Neural crest cell (in vitro differentiated cells): ENCODE measurements at regions not wholly inside any gene's neighbourhood (a gene's known extent, or its start where the extent isn't known, plus 50 kb on each side); places are given as distances from the start of the nearest gene placed in this dataset.

Source experiments
- DNase-seq: peaks from one replicate; pipeline ENCODE4 v3.0.0; 2021; ENCODE audit warnings: low read depth, mixed read lengths, low spot score
- H3K27ac Mint-ChIP-seq: one replicate; pipeline ENCODE4 v1.8.0; 2021; ENCODE audit warnings: mild to moderate bottlenecking, mixed read lengths; ENCODE audit not compliant: unreplicated experiment
- H3K27me3 Mint-ChIP-seq: 2 replicates; pipeline ENCODE4 v1.8.0; 2021; ENCODE audit warnings: low read depth, mild to moderate bottlenecking, mixed read lengths
- H3K36me3 Mint-ChIP-seq: 2 replicates; pipeline ENCODE4 v1.8.0; 2021; ENCODE audit warnings: low read depth, mild to moderate bottlenecking, mixed read lengths
- H3K4me1 Mint-ChIP-seq: 2 replicates; pipeline ENCODE4 v1.8.0; 2021; ENCODE audit warnings: mixed read lengths
- H3K4me3 Mint-ChIP-seq: one replicate; pipeline ENCODE4 v1.8.0; 2021; ENCODE audit warnings: mild to moderate bottlenecking, mixed read lengths
- H3K9me3 Mint-ChIP-seq: 2 replicates; pipeline ENCODE4 v1.8.0; 2021; ENCODE audit warnings: mixed read lengths
- CTCF ChIP-seq: fragments of 200-600 bp; sonication (generic); conservative IDR thresholded peaks from 2 replicates; pipeline ENCODE4 v1.5.0; 2021; ENCODE audit warnings: antibody characterized with exemption, mild to moderate bottlenecking

GRCh38 chr17:5687646-5688045, 103.3 kb upstream of the NLRP1 start:
- TF ChIP-seq CTCF, result no peak
- no peak for DNase-seq
- H3K36me3 Mint-ChIP-seq, result no peaks in the 10 kb centered on the region
- H3K4me1 Mint-ChIP-seq, result peaks cover 4% of the 10 kb centered on the region
- H3K27me3 Mint-ChIP-seq, result no peaks in the 10 kb centered on the region
- H3K9me3 Mint-ChIP-seq, result peaks cover 5% of the 10 kb centered on the region
- no peak overlapping the region for H3K27ac Mint-ChIP-seq
- H3K4me3 Mint-ChIP-seq, result no peak overlapping the region

DNA sequence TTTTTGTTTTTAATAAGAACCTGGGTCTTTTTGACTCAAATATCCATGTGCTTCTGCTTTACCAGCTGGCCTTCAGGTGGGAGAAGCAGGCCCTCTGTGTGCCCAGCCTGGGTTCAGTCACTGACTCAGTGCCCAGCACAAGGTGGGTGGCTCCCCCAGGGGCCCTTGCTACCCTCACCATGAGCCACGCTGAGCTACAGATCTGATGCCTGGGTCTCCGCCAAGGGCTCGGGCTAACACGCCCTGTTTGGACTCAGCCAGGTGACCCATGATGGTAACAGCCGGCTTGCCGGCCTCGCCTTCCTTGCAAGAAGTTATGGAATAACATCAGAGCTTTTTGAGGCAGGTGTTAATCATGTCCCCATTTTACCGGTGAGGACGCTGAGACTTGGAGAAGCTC, 109.5 kb upstream of the NLRP1 start:
- no peak for DNase-seq
- Mint-ChIP-seq H3K27ac (no peak overlapping the region), H3K9me3 (peaks cover 3% of the 10 kb centered on the region), H3K4me3 (no peak overlapping the region), H3K4me1 (peaks cover 3% of the 10 kb centered on the region), H3K36me3 (no peaks in the 10 kb centered on the region), H3K27me3 (peaks cover 3% of the 10 kb centered on the region)
- no peak for TF ChIP-seq CTCF

GRCh38 chr17:5694551-5694950, 110.2 kb upstream of the NLRP1 start:
- Mint-ChIP-seq H3K4me3 (no peak overlapping the region), H3K27ac (no peak overlapping the region), H3K36me3 (no peaks in the 10 kb centered on the region), H3K9me3 (peaks cover 6% of the 10 kb centered on the region), H3K4me1 (peaks cover 3% of the 10 kb centered on the region), H3K27me3 (peaks cover 6% of the 10 kb centered on the region)
- DNase-seq, result no peak
- TF ChIP-seq CTCF, result no peak

DNA sequence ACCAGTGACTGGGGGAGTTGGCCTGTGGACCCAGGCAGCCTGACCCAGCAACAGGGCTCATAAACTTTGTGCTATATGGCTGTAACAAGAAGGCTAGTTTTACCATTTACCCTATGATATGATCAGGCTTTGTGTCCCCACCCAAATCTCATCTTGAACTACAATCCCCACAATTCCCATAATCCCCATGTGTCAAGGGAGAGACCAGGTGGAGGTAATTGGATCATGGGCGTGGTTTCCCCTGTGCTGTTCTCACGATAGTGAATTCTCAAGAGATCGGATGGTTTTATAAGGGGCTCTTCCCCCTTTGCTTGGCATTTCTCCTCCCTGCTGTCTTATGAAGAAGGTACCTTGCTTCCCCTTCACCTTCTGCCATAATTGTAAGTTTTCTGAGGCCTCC, 111.2 kb upstream of the NLRP1 start:
- DNase-seq, result no peak
- TF ChIP-seq CTCF, result no peak
- H3K27ac Mint-ChIP-seq, result no peak overlapping the region
- H3K9me3 Mint-ChIP-seq, result peaks cover 6% of the 10 kb centered on the region
- peaks cover 10% of the 10 kb centered on the region for H3K4me1 Mint-ChIP-seq
- peaks cover 8% of the 10 kb centered on the region for H3K27me3 Mint-ChIP-seq
- H3K36me3 Mint-ChIP-seq, result no peaks in the 10 kb centered on the region
- no peak overlapping the region for H3K4me3 Mint-ChIP-seq

GRCh38 chr17:5698959-5699358, 114.7 kb upstream of the NLRP1 start:
- no peak for TF ChIP-seq CTCF
- H3K27ac Mint-ChIP-seq, result no peak overlapping the region
- H3K36me3 Mint-ChIP-seq, result no peaks in the 10 kb centered on the region
- peaks cover 32% of the 10 kb centered on the region for H3K4me1 Mint-ChIP-seq
- H3K4me3 Mint-ChIP-seq, result no peak overlapping the region
- peaks cover 8% of the 10 kb centered on the region for H3K27me3 Mint-ChIP-seq
- peaks cover 9% of the 10 kb centered on the region for H3K9me3 Mint-ChIP-seq
- DNase-seq, result no peak

- peaks cover 30% of the 10 kb centered on the region for H3K4me1 Mint-ChIP-seq
- no peak for DNase-seq
- no peak overlapping the region for H3K4me3 Mint-ChIP-seq
Measured at GRCh38 chr17:5699814-5700213, 115.5 kb upstream of the NLRP1 start.

More at GRCh38 chr17:5699814-5700213, 115.5 kb upstream of the NLRP1 start:
- no peak for TF ChIP-seq CTCF
- Mint-ChIP-seq H3K9me3 (peaks cover 9% of the 10 kb centered on the region), H3K36me3 (no peaks in the 10 kb centered on the region), H3K27ac (no peak overlapping the region), H3K27me3 (peaks cover 8% of the 10 kb centered on the region)
